ENCODE measurements at regions not wholly inside any gene's neighbourhood (a gene's known extent, or its start where the extent isn't known, plus 50 kb on each side); places are given as distances from the start of the nearest gene placed in this dataset.

DNA sequence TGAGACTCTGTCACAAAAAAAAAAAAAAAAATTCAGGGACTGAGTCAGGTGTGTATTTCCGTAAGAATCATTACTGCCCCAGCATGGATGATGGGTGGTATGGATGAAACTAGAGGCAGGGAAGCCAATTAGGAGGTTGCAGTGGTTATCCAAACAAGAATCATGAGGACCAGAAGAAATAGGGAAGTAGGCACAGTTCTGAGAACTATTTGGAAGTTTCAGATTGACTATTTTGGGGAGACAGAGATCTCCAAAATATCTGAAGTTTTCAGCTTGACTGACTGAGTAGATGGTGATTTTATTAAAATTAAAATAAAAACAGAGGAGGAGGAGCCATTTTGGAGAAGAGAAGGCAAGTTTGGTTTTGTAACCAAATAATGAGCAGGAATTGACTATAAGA lies 119.4 kb upstream of the NRBF2 start:
- H4K20me1 ChIP-seq (ENCODE audit: insufficient read depth), result no peaks in the 10 kb centered on the region
- TF ChIP-seq, protein P1, sequence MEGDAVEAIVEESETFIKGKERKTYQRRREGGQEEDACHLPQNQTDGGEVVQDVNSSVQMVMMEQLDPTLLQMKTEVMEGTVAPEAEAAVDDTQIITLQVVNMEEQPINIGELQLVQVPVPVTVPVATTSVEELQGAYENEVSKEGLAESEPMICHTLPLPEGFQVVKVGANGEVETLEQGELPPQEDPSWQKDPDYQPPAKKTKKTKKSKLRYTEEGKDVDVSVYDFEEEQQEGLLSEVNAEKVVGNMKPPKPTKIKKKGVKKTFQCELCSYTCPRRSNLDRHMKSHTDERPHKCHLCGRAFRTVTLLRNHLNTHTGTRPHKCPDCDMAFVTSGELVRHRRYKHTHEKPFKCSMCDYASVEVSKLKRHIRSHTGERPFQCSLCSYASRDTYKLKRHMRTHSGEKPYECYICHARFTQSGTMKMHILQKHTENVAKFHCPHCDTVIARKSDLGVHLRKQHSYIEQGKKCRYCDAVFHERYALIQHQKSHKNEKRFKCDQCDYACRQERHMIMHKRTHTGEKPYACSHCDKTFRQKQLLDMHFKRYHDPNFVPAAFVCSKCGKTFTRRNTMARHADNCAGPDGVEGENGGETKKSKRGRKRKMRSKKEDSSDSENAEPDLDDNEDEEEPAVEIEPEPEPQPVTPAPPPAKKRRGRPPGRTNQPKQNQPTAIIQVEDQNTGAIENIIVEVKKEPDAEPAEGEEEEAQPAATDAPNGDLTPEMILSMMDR (conservative IDR thresholded peaks at IDR 0.05; ENCODE audit: low read depth, low read length), result no peak
- H2AFZ ChIP-seq (ENCODE audit: low read depth), result no peak overlapping the region
- H3K9ac ChIP-seq, result no peak overlapping the region
- no peak overlapping the region for H3K27ac ChIP-seq
- no peak overlapping the region for H3K4me2 ChIP-seq
- H3K36me3 ChIP-seq (ENCODE audit: insufficient read depth), result no peaks in the 10 kb centered on the region
- no peaks in the 10 kb centered on the region for H3K27me3 ChIP-seq (ENCODE audit: insufficient read depth, low read depth)
- no peaks in the 10 kb centered on the region for H3K4me1 ChIP-seq (ENCODE audit: low read depth, poor library complexity, severe bottlenecking)
- no peaks in the 10 kb centered on the region for H3K79me2 ChIP-seq (ENCODE audit: insufficient read depth, low read depth)
- H3K4me3 ChIP-seq (IDR thresholded peaks at IDR 0.05; ENCODE audit: insufficient read depth, low read depth, low read length), result no peak overlapping the region

DNA sequence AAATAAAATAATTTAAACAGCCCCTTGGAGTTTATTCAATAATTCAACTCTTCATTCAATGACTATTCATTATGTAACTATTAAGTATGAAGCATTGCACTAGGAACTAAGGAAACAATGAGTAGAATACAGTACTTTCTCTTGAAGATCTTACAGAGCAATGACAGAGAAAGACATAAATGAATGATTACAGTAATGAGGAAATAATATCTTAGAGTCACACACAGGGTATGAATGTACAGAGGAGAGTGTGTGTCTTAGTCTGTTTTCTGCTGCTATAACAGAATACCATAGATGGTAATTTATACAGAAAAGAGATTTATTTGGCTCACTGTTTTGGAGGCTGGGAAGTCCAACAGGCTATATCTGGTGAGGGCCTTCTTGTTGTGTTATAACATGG lies 120.5 kb upstream of the NRBF2 start:
- TF ChIP-seq, protein P1 (conservative IDR thresholded peaks at IDR 0.05; ENCODE audit: low read depth, low read length), result no peak
- H2AFZ ChIP-seq (ENCODE audit: low read depth), result no peak overlapping the region
- H3K4me3 ChIP-seq (IDR thresholded peaks at IDR 0.05; ENCODE audit: insufficient read depth, low read depth, low read length), result no peak overlapping the region
- no peak overlapping the region for H3K4me2 ChIP-seq
- no peaks in the 10 kb centered on the region for H4K20me1 ChIP-seq (ENCODE audit: insufficient read depth)
- no peaks in the 10 kb centered on the region for H3K36me3 ChIP-seq (ENCODE audit: insufficient read depth)
- H3K27me3 ChIP-seq (ENCODE audit: insufficient read depth, low read depth), result no peaks in the 10 kb centered on the region
- no peak overlapping the region for H3K27ac ChIP-seq
- no peaks in the 10 kb centered on the region for H3K4me1 ChIP-seq (ENCODE audit: low read depth, poor library complexity, severe bottlenecking)
- H3K9ac ChIP-seq, result no peak overlapping the region
- no peaks in the 10 kb centered on the region for H3K79me2 ChIP-seq (ENCODE audit: insufficient read depth, low read depth)

DNA sequence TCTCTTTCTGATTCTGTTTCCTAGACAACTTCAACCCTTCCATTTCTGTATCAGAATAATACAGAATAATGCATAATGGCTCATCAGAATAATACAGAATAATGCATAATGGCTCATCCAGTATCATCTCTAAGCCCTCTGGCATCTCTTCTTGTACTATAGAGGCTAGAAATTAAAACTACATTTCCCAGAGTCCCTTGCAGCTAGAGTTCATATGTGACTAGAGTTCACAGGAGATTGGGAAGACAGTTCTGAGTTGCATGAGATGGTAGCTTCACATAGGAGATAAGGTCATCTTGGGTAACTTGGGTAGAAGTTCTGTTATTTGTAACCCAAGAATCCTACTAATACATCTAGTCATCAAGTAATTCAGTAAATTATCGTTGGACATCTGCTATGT lies 122.9 kb upstream of the NRBF2 start:
- Histone ChIP-seq H3K4me1 (ENCODE audit: low read depth, poor library complexity, severe bottlenecking) (peaks cover 8% of the 10 kb centered on the region), H3K79me2 (ENCODE audit: insufficient read depth, low read depth) (no peaks in the 10 kb centered on the region), H4K20me1 (ENCODE audit: insufficient read depth) (no peaks in the 10 kb centered on the region), H3K36me3 (ENCODE audit: insufficient read depth) (no peaks in the 10 kb centered on the region), H2AFZ (ENCODE audit: low read depth) (no peak overlapping the region), H3K4me3 (IDR thresholded peaks at IDR 0.05; ENCODE audit: insufficient read depth, low read depth, low read length) (no peak overlapping the region), H3K9ac (no peak overlapping the region), H3K4me2 (no peak overlapping the region), H3K27ac (no peak overlapping the region), H3K27me3 (ENCODE audit: insufficient read depth, low read depth) (no peaks in the 10 kb centered on the region)
- TF ChIP-seq, protein P1 (conservative IDR thresholded peaks at IDR 0.05; ENCODE audit: low read depth, low read length), result no peak

DNA sequence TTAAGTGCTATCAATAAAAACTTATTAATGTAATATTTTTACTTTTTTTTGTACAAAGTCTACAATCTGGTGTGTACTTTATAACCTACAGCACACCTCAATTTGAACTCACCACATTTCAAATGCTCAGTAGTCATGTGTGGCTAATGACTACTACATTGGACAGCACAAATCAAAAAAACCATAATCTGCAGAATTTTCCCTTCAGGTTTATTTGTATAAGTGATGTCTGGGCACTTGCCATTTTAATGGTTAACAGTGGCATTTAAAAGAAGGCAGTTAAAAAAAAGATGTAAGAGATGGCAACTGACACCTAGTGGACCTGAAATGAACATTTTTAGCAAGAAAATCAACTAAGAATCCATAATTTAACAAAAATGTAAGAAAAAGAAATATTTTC lies 124.6 kb upstream of the NRBF2 start:
- H4K20me1 ChIP-seq (ENCODE audit: insufficient read depth), result no peaks in the 10 kb centered on the region
- H3K4me3 ChIP-seq (IDR thresholded peaks at IDR 0.05; ENCODE audit: insufficient read depth, low read depth, low read length), result no peak overlapping the region
- H3K27me3 ChIP-seq (ENCODE audit: insufficient read depth, low read depth), result no peaks in the 10 kb centered on the region
- H3K4me2 ChIP-seq, result no peak overlapping the region
- no peak overlapping the region for H3K27ac ChIP-seq
- no peaks in the 10 kb centered on the region for H3K79me2 ChIP-seq (ENCODE audit: insufficient read depth, low read depth)
- H3K4me1 ChIP-seq (ENCODE audit: low read depth, poor library complexity, severe bottlenecking), result peaks cover 17% of the 10 kb centered on the region
- no peak overlapping the region for H2AFZ ChIP-seq (ENCODE audit: low read depth)
- H3K36me3 ChIP-seq (ENCODE audit: insufficient read depth), result no peaks in the 10 kb centered on the region
- TF ChIP-seq, protein P1 (conservative IDR thresholded peaks at IDR 0.05; ENCODE audit: low read depth, low read length), result no peak
- H3K9ac ChIP-seq, result no peak overlapping the region

DNA sequence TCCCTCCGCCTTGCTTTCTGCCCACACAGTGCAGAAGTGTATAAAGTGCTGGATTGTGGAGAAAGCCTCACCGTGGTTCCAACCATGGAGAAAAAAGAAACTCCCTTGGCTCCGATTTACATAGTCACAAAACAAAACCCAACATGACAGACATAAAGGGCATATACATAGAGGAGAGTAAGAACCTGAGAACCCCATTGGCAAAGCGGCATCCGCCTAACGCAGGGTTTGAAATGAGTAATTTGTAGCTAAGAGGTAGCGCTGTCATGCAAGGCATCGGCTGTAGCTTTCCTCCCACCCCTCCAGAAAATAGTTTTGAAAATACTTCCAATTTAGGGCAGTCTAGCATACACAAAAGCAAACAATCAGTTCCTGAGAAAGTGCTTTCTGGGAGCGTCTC lies 126.0 kb upstream of the NRBF2 start:
- H3K4me3 ChIP-seq (IDR thresholded peaks at IDR 0.05; ENCODE audit: insufficient read depth, low read depth, low read length), result no peak overlapping the region
- H2AFZ ChIP-seq (ENCODE audit: low read depth), result no peak overlapping the region
- no peak overlapping the region for H3K9ac ChIP-seq
- H4K20me1 ChIP-seq (ENCODE audit: insufficient read depth), result no peaks in the 10 kb centered on the region
- no peaks in the 10 kb centered on the region for H3K36me3 ChIP-seq (ENCODE audit: insufficient read depth)
- no peak overlapping the region for H3K27ac ChIP-seq
- no peaks in the 10 kb centered on the region for H3K27me3 ChIP-seq (ENCODE audit: insufficient read depth, low read depth)
- no peaks in the 10 kb centered on the region for H3K79me2 ChIP-seq (ENCODE audit: insufficient read depth, low read depth)
- H3K4me1 ChIP-seq (ENCODE audit: low read depth, poor library complexity, severe bottlenecking), result peaks cover 17% of the 10 kb centered on the region
- H3K4me2 ChIP-seq, result no peak overlapping the region
- TF ChIP-seq, protein P1 (conservative IDR thresholded peaks at IDR 0.05; ENCODE audit: low read depth, low read length), result no peak
